Activated T-cell treated with anti-CD3 and anti-CD28 coated beads, Interleukin-2, amount 50 U/mL, for 72 hours (primary cell): ENCODE measurements at regions not wholly inside any gene's neighbourhood (a gene's known extent, or its start where the extent isn't known, plus 50 kb on each side); places are given as distances from the start of the nearest gene placed in this dataset.
"Not testable (repeated sequence)": the region's sequence is repeated elsewhere in the genome, so short reads cannot be mapped to it uniquely, and the experiment has no call there.

Experiments used
- ATAC-seq, 2 donors: fragments of 150-1000 bp; cut with Tn5 transposase; replicated peaks in 1 of 2; 2 replicates each; pipeline ENCODE4 v1.10.0; 2021; ENCODE audit warnings: moderate library complexity in 2 of 2, mild to moderate bottlenecking in 1 of 2
- DNase-seq, 2 donors: peaks; one replicate each; pipeline ENCODE4 v3.0.0; 2021 to 2022; ENCODE audit warnings: mixed read lengths in 1 of 2
- H3K27ac Mint-ChIP-seq: one replicate; pipeline ENCODE4 v1.8.0; 2022; ENCODE audit warnings: mild to moderate bottlenecking, moderate library complexity, mixed read lengths
- H3K27me3 Mint-ChIP-seq: one replicate; pipeline ENCODE4 v1.8.0; 2022; ENCODE audit warnings: low read depth, mixed read lengths
- H3K36me3 Mint-ChIP-seq, 2 donors: one replicate each; pipeline ENCODE4 v1.8.0; 2022; ENCODE audit warnings: mixed read lengths in 2 of 2, mild to moderate bottlenecking in 1 of 2; ENCODE audit not compliant: insufficient read depth in 2 of 2
- H3K4me1 Mint-ChIP-seq: one replicate; pipeline ENCODE4 v1.8.0; 2022; ENCODE audit warnings: low read depth, mixed read lengths
- H3K4me3 Mint-ChIP-seq, 2 donors: one replicate each; pipeline ENCODE4 v1.8.0; 2022; ENCODE audit warnings: mild to moderate bottlenecking in 2 of 2, mixed read lengths in 2 of 2, moderate library complexity in 2 of 2
- H3K9me3 Mint-ChIP-seq, 2 donors: one replicate each; pipeline ENCODE4 v1.8.0; 2022; ENCODE audit warnings: mixed read lengths in 2 of 2

- H3K9me3 Mint-ChIP-seq: peaks cover 0 to 3% of the 10 kb centered on the region in 2 donors
- H3K4me1 Mint-ChIP-seq: no peaks in the 10 kb centered on the region
- no peaks in the 10 kb centered on the region for H3K27me3 Mint-ChIP-seq
- no peak overlapping the region for H3K27ac Mint-ChIP-seq
- no peak for DNase-seq
- no peak for ATAC-seq
- H3K4me3 Mint-ChIP-seq: no peak overlapping the region
- H3K36me3 Mint-ChIP-seq: no peaks in the 10 kb centered on the region
These were observed 525.1 kb upstream of the CNTN5 start for GRCh38 chr11:98495601-98496000.

DNA sequence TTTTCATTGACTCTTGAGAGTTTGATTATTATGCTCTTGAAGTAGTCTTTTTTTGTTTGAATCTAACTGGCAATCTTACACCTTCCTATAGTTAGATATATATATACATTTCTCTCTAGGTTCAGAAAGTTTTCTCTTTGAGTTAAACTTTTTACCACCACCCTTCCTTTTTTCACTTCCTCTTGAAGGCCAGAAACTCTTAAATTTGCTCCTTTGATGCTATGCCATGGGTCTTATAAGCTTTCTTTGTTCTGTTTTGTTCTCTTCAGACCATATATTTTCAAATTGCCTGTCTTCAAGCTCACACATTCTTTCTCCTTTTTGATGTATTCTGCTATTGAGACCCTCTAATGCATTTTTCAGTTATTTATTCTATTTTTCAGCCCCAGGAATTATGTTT lies 513.5 kb upstream of the CNTN5 start:
- no peaks in the 10 kb centered on the region for H3K4me1 Mint-ChIP-seq
- H3K36me3 Mint-ChIP-seq: peaks cover 0 to 1% of the 10 kb centered on the region in 2 donors
- H3K9me3 Mint-ChIP-seq: peaks cover 5 to 11% of the 10 kb centered on the region in 2 donors
- no peak for ATAC-seq
- no peak for DNase-seq
- H3K4me3 Mint-ChIP-seq: no peak overlapping the region
- no peak overlapping the region for H3K27ac Mint-ChIP-seq
- H3K27me3 Mint-ChIP-seq: no peaks in the 10 kb centered on the region

- Mint-ChIP-seq H3K4me1 (no peaks in the 10 kb centered on the region), H3K9me3 (peaks cover 7 to 12% of the 10 kb centered on the region in 2 donors), H3K4me3 (no peak overlapping the region), H3K36me3 (no peaks in the 10 kb centered on the region), H3K27me3 (no peaks in the 10 kb centered on the region), H3K27ac (no peak overlapping the region)
- ATAC-seq (no peak), DNase-seq (no peak)
These were observed 507.8 kb upstream of the CNTN5 start for GRCh38 chr11:98512938-98513337.

DNA sequence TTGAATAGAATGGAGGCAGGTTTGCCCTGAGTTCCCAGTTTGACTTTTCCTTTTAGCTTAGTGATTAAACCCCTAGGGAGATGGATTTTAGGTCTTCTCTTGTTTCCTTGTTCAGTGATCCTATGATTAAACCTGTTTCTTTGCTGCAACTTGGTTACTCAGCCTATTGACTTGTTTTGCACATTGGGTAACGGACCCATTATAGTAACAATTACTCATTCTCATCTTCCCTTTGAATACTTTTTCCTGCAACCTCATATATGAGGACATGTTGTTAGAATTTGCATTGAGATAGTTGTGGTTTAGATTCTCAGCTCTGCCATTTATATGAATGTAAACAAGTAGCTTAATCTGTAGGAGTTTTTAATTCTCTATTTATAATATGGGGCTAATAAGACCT lies 489.2 kb upstream of the CNTN5 start:
- Mint-ChIP-seq H3K36me3 (no peaks in the 10 kb centered on the region), H3K27me3 (no peaks in the 10 kb centered on the region), H3K9me3 (no peaks in the 10 kb centered on the region), H3K4me3 (no peak overlapping the region), H3K4me1 (no peaks in the 10 kb centered on the region), H3K27ac (no peak overlapping the region)
- DNase-seq (no peak), ATAC-seq (no peak)

DNA sequence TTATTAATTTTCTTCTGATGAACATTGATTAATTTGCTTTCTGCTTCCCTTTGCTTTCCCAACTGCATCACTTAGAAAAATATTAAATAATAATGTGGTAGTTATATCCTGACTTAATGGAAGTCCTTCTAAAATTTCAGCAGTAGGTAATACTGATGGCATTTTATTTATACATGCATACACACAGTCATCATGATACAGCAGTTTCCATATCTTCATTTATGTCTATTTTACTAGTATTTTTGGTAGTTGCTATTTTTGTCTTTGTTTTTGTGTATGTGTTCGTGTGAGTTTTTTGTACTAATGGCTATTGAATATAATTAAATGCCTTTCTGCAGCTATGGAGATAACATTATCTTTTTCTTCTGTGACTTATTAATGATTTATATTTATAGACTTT lies 484.7 kb upstream of the CNTN5 start:
- H3K36me3 Mint-ChIP-seq: no peaks in the 10 kb centered on the region

GRCh38 chr11:98538358-98538757 lies 482.4 kb upstream of the CNTN5 start:
- not testable (repeated sequence) for H3K27ac Mint-ChIP-seq, DNase-seq, ATAC-seq, H3K4me3 Mint-ChIP-seq, H3K9me3 Mint-ChIP-seq, H3K36me3 Mint-ChIP-seq, H3K27me3 Mint-ChIP-seq, H3K4me1 Mint-ChIP-seq

More for the DNA sequence above, 484.7 kb upstream of the CNTN5 start:
- ATAC-seq (no peak), DNase-seq (no peak)
- Mint-ChIP-seq H3K4me1 (no peaks in the 10 kb centered on the region), H3K27me3 (no peaks in the 10 kb centered on the region), H3K9me3 (peaks cover 0 to 3% of the 10 kb centered on the region in 2 donors), H3K27ac (no peak overlapping the region), H3K4me3 (no peak overlapping the region)

GRCh38 chr11:98545544-98546175 lies 475.1 kb upstream of the CNTN5 start:
- Mint-ChIP-seq H3K4me1 (no peaks in the 10 kb centered on the region), H3K27ac (no peak overlapping the region), H3K36me3 (no peaks in the 10 kb centered on the region), H3K27me3 (no peaks in the 10 kb centered on the region), H3K9me3 (peaks cover 0 to 5% of the 10 kb centered on the region in 2 donors), H3K4me3 (no peak overlapping the region)
- ATAC-seq (no peak), DNase-seq (no peak)

GRCh38 chr11:98549571-98549970 lies 471.2 kb upstream of the CNTN5 start:
- Mint-ChIP-seq H3K9me3 (peaks cover 0 to 7% of the 10 kb centered on the region in 2 donors), H3K27me3 (no peaks in the 10 kb centered on the region), H3K4me1 (no peaks in the 10 kb centered on the region), H3K27ac (no peak overlapping the region), H3K36me3 (no peaks in the 10 kb centered on the region), H3K4me3 (no peak overlapping the region)
- no peak for ATAC-seq
- DNase-seq: no peak

- Mint-ChIP-seq H3K36me3 (no peaks in the 10 kb centered on the region), H3K9me3 (peaks cover 0 to 6% of the 10 kb centered on the region in 2 donors), H3K27me3 (no peaks in the 10 kb centered on the region), H3K4me1 (no peaks in the 10 kb centered on the region), H3K4me3 (no peak overlapping the region), H3K27ac (no peak overlapping the region)
- DNase-seq (no peak), ATAC-seq (no peak)
These were observed 460.8 kb upstream of the CNTN5 start for GRCh38 chr11:98559961-98560360.

DNA sequence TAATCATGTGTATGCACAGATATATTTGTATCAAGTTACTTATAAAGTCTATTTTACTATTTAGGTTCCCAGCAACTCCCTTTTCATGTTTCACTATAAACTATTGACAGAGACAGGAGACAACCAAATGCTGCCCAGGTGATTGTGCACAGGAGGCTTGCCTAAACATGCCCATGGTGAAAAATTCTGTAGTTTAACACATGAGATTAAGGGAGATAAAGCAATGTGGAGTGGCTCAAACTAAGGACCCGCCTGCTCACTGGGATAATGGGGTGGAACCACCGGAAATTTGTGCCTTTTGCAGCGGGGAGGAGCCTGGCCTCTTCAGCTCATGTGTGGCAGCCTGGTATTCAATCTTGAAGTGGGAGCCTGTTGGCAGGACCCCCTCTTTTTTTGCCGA lies 459.5 kb upstream of the CNTN5 start:
- DNase-seq (no peak), ATAC-seq (no peak)
- Mint-ChIP-seq H3K27me3 (no peaks in the 10 kb centered on the region), H3K4me3 (no peak overlapping the region), H3K9me3 (peaks cover 0 to 6% of the 10 kb centered on the region in 2 donors), H3K27ac (no peak overlapping the region), H3K4me1 (no peaks in the 10 kb centered on the region), H3K36me3 (no peaks in the 10 kb centered on the region)

DNA sequence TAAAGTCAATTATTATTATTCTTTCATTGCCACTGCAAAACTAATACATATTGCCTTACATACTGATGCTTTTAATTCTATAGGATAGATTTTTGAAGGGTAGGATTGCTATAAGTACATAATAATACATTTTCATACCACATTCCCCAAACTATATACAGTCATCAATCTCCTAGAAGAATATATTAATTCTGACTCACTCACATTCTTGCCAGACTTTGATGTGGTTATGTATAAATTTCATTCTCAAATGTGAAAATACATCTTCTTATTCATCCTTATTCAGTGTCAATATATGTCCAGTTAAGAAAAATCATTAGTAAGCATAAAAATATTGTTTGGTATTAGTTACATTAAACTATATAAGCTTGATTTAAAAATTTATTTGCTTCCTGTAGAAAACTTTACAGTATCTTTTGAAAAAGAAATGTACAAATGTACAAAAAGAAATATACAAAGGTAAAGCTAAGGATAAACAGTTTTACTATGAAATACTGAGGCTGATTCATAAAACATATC lies 458.8 kb upstream of the CNTN5 start:
- DNase-seq: no peak
- H3K4me1 Mint-ChIP-seq: no peaks in the 10 kb centered on the region
- H3K27ac Mint-ChIP-seq: no peak overlapping the region
- no peaks in the 10 kb centered on the region for H3K27me3 Mint-ChIP-seq
- H3K9me3 Mint-ChIP-seq: peaks cover 0 to 6% of the 10 kb centered on the region in 2 donors
- H3K4me3 Mint-ChIP-seq: no peak overlapping the region
- ATAC-seq: no peak
- no peaks in the 10 kb centered on the region for H3K36me3 Mint-ChIP-seq

DNA sequence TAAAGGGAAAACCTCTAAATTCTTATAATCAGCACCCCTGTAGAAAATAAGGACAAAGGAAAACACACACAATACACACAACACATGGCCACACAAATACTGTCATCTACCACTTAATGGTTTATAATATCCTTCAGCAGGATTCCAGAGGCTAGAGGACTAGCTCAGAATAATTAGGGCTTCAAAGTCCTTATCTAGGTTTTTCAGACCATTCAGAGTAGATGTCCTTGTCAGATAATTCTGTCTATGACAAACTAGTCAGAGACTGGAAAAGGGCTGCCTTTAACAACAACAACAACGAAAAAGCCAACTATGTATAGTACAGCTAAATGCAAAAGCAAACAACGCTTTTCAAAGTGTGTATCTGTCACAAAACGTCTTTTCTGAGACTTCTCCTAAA lies 456.5 kb upstream of the CNTN5 start:
- no peak overlapping the region for H3K4me3 Mint-ChIP-seq
- H3K36me3 Mint-ChIP-seq: peaks cover 0 to 3% of the 10 kb centered on the region in 2 donors
- DNase-seq (no peak), ATAC-seq (no peak)
- no peaks in the 10 kb centered on the region for H3K4me1 Mint-ChIP-seq
- H3K9me3 Mint-ChIP-seq: peaks cover 3 to 5% of the 10 kb centered on the region in 2 donors
- H3K27ac Mint-ChIP-seq: no peak overlapping the region
- H3K27me3 Mint-ChIP-seq: no peaks in the 10 kb centered on the region

DNA sequence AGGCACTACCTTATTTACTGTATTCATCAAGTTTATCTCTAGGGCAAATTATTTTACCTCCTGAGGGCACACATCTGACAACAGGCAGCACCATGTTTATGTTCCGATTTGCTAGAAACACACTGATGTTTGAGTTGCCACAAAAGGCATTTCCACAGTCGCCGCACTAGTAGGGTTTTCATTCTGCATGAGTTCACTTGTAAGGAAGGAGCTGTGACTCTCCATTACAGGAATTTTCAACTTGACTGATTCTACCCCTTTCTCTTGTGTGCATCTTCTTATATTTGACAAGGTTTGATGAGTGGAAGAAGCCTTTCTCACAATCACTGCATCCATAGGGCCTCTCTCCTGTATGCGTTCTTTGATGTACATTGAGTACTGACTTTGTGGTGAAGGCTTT lies 455.9 kb upstream of the CNTN5 start:
- H3K27me3 Mint-ChIP-seq: no peaks in the 10 kb centered on the region
- peaks cover 0 to 3% of the 10 kb centered on the region in 2 donors for H3K36me3 Mint-ChIP-seq
- H3K27ac Mint-ChIP-seq: no peak overlapping the region
- H3K9me3 Mint-ChIP-seq: peaks cover 2 to 3% of the 10 kb centered on the region in 2 donors
- H3K4me1 Mint-ChIP-seq: no peaks in the 10 kb centered on the region
- no peak for ATAC-seq
- DNase-seq: no peak
- no peak overlapping the region for H3K4me3 Mint-ChIP-seq

- H3K27ac Mint-ChIP-seq: no peak overlapping the region
- no peaks in the 10 kb centered on the region for H3K27me3 Mint-ChIP-seq
- ATAC-seq (no peak), DNase-seq (no peak)
- no peak overlapping the region for H3K4me3 Mint-ChIP-seq
- peaks cover 0 to 3% of the 10 kb centered on the region in 2 donors for H3K36me3 Mint-ChIP-seq
- H3K4me1 Mint-ChIP-seq: no peaks in the 10 kb centered on the region
- peaks cover 5 to 6% of the 10 kb centered on the region in 2 donors for H3K9me3 Mint-ChIP-seq
These were observed 455.4 kb upstream of the CNTN5 start for GRCh38 chr11:98565311-98565710.
